ENCODE measurements at regions not wholly inside any gene's neighbourhood (a gene's known extent, or its start where the extent isn't known, plus 50 kb on each side); places are given as distances from the start of the nearest gene placed in this dataset.

GRCh38 chr18:41768467-41768866 is 186.6 kb upstream of the PIK3C3 start:
- TF ChIP-seq, protein P1, sequence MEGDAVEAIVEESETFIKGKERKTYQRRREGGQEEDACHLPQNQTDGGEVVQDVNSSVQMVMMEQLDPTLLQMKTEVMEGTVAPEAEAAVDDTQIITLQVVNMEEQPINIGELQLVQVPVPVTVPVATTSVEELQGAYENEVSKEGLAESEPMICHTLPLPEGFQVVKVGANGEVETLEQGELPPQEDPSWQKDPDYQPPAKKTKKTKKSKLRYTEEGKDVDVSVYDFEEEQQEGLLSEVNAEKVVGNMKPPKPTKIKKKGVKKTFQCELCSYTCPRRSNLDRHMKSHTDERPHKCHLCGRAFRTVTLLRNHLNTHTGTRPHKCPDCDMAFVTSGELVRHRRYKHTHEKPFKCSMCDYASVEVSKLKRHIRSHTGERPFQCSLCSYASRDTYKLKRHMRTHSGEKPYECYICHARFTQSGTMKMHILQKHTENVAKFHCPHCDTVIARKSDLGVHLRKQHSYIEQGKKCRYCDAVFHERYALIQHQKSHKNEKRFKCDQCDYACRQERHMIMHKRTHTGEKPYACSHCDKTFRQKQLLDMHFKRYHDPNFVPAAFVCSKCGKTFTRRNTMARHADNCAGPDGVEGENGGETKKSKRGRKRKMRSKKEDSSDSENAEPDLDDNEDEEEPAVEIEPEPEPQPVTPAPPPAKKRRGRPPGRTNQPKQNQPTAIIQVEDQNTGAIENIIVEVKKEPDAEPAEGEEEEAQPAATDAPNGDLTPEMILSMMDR (IDR thresholded peaks at IDR 0.05), result no peak
- TF ChIP-seq POLR2AphosphoS5 (IDR thresholded peaks at IDR 0.05), result no peak
